Ascending aorta (tissue), 2 donors: ENCODE measurements at regions not wholly inside any gene's neighbourhood (a gene's known extent, or its start where the extent isn't known, plus 50 kb on each side); places are given as distances from the start of the nearest gene placed in this dataset.

ENCODE experiments used
- DNase-seq, 2 donors: peaks; one replicate each; pipeline ENCODE4 v3.0.0-alpha.2; 2019; ENCODE audit warnings: low spot score in 2 of 2
- H3K27ac ChIP-seq, 2 donors: fragments of 200-600 bp; sonication (generic); one replicate each; pipeline ENCODE4 v1.5.1; 2016 to 2017; ENCODE audit warnings: mild to moderate bottlenecking in 1 of 2
- H3K27me3 ChIP-seq: fragments of 200-600 bp; sonication (generic); one replicate; pipeline ENCODE4 v1.5.1; 2017
- H3K36me3 ChIP-seq, 2 donors: fragments of 200-600 bp; sonication (generic); one replicate each; pipeline ENCODE4 v1.5.1; 2016
- H3K4me1 ChIP-seq, 2 donors: fragments of 200-600 bp; sonication (generic); one replicate each; pipeline ENCODE4 v1.5.1; 2016 to 2017; ENCODE audit warnings: mild to moderate bottlenecking in 1 of 2
- H3K4me3 ChIP-seq, 2 donors: fragments of 200-600 bp; sonication (generic); one replicate each; pipeline ENCODE4 v1.5.1; 2016 to 2017; ENCODE audit warnings: mild to moderate bottlenecking in 1 of 2
- H3K9me3 ChIP-seq, 2 donors: fragments of 200-600 bp; sonication (generic); one replicate each; pipeline ENCODE4 v1.5.1; 2016
- intact Hi-C: fragments of 100-400 bp; cut with DNase I; formaldehyde crosslinking; loops from one replicate; pipeline ENCODE4 v1.15.1; 2023
- TF ChIP-seq, protein P1 (sequence below), 3 experiments: fragments of 200-600 bp in 2 of 3; fragments of 450-650 bp in 1 of 3; sonication (generic) in 2 of 3; IDR thresholded peaks; one replicate each; pipeline ENCODE4 v1.5.1; 2016 to 2019; ENCODE audit warnings: antibody characterized with exemption in 3 of 3, mild to moderate bottlenecking in 1 of 3, moderate library complexity in 1 of 3

DNA sequence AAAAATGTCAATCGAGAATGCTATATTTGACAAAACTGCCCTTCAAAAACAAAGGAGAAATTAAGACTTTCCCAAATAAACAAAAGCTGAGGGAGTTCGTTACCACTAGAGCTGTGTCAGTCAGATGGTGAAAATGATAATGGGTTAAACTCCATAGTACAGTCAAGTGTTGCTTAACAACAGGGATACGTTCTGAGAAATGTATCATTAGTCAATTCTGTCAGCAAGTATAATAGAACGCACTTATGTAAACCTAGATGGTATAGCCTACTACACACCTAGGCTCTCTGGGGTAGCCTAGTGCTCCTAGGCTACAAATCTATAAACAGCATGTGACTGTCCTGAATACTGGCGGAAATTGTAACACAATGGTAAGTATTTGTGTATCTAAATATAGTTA, 138.7 kb downstream of the DRD1 start:
- H3K27ac ChIP-seq, result no peak overlapping the region
- H3K4me1 ChIP-seq, result no peaks in the 10 kb centered on the region
- H3K36me3 ChIP-seq, result no peaks in the 10 kb centered on the region
- intact Hi-C loops, result no loop called here
- H3K9me3 ChIP-seq, result no peaks in the 10 kb centered on the region
- DNase-seq, result no peak
- H3K4me3 ChIP-seq, result no peak overlapping the region
- no peaks in the 10 kb centered on the region for H3K27me3 ChIP-seq
- TF ChIP-seq, protein P1, sequence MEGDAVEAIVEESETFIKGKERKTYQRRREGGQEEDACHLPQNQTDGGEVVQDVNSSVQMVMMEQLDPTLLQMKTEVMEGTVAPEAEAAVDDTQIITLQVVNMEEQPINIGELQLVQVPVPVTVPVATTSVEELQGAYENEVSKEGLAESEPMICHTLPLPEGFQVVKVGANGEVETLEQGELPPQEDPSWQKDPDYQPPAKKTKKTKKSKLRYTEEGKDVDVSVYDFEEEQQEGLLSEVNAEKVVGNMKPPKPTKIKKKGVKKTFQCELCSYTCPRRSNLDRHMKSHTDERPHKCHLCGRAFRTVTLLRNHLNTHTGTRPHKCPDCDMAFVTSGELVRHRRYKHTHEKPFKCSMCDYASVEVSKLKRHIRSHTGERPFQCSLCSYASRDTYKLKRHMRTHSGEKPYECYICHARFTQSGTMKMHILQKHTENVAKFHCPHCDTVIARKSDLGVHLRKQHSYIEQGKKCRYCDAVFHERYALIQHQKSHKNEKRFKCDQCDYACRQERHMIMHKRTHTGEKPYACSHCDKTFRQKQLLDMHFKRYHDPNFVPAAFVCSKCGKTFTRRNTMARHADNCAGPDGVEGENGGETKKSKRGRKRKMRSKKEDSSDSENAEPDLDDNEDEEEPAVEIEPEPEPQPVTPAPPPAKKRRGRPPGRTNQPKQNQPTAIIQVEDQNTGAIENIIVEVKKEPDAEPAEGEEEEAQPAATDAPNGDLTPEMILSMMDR (IDR thresholded peaks at IDR 0.05), result no peak

DNA sequence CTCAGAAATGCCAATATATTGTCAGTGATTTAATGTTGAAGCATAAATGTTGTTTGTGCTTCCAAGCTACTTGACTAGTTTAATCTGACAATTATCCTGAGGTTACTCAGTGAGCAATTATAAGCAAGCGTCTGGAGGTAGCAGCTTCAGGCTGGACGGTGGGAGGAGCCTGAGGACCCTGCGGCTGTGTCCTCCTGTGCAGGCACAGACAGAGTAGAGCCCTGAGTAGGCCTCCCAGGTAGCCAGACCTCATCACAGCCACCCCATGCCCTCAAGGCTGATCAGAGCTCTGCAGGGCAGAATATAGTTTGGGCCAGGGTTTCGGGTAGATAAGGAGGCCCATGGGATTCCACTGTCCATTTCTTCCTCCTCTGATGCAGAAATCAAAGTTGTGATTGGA, 153.6 kb downstream of the DRD1 start:
- intact Hi-C loops, result no loop called here
- TF ChIP-seq, protein P1 (IDR thresholded peaks at IDR 0.05), result no peak

DNA sequence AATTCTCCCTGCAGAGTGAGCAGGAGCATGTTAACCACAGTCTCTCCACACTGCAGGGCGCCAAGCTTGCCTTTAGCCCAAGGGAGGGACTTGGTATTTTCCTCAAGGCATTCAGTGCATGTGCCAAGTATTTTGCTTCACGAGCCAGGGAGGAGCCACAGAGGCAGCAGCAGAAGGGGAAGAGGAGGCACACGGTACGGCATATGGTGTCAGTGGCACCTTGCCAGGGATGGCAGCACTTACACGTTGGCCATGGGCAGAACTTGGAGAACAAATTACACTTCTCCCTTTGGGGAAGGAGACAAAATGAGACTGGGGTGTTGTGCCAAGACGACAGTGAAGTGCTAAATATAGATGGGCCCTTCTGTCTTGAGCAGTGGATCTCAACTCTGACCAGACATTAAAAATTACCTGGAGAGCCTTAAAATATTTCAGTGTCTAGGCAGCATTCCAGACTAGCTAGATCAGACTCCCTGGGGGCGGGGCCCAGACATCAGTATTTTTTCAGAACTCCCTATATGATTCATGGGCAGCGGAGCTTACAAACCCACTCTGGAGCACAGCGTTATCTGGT, 155.8 kb downstream of the DRD1 start:
- H3K4me3 ChIP-seq, result no peak overlapping the region
- H3K4me1 ChIP-seq, result peaks cover 4% of the 10 kb centered on the region in 2 donors
- H3K27me3 ChIP-seq, result no peaks in the 10 kb centered on the region
- no peaks in the 10 kb centered on the region for H3K36me3 ChIP-seq
- no peak for DNase-seq
- TF ChIP-seq, protein P1 (IDR thresholded peaks at IDR 0.05), result no peak
- H3K9me3 ChIP-seq, result no peaks in the 10 kb centered on the region
- intact Hi-C loops, result no loop called here
- no peak overlapping the region for H3K27ac ChIP-seq

More for the DNA sequence above, 153.6 kb downstream of the DRD1 start:
- no peaks in the 10 kb centered on the region for H3K27me3 ChIP-seq
- no peak for DNase-seq
- no peak overlapping the region for H3K4me3 ChIP-seq
- H3K36me3 ChIP-seq, result no peaks in the 10 kb centered on the region
- no peak overlapping the region for H3K27ac ChIP-seq
- peaks cover 0 to 12% of the 10 kb centered on the region in 2 donors for H3K9me3 ChIP-seq
- peaks cover 4% of the 10 kb centered on the region in 2 donors for H3K4me1 ChIP-seq

DNA sequence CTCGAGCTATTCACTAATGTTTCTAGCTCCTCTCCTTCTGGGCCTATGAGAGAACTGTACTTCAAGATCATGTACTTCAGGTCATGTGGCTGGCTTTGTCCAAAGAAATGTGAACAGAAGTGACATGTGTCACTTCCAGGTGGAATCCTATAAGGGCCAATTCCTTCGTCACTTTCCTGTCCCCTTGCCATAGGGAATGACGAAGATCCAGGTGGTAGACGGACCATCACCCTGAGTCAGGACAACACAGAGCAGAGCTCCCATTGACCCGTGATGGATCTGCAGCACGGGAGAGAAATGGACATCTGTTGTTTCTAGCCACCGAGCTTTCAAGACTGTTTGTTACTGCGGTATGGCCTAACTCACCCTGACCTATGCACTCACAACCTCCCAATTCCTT, 157.0 kb downstream of the DRD1 start:
- no peaks in the 10 kb centered on the region for H3K36me3 ChIP-seq
- no peak for DNase-seq
- no peaks in the 10 kb centered on the region for H3K27me3 ChIP-seq
- no peaks in the 10 kb centered on the region for H3K9me3 ChIP-seq
- TF ChIP-seq, protein P1 (IDR thresholded peaks at IDR 0.05), result no peak
- peaks cover 4% of the 10 kb centered on the region in 2 donors for H3K4me1 ChIP-seq
- intact Hi-C loops, result no loop called here
- H3K4me3 ChIP-seq, result no peak overlapping the region
- H3K27ac ChIP-seq, result no peak overlapping the region

DNA sequence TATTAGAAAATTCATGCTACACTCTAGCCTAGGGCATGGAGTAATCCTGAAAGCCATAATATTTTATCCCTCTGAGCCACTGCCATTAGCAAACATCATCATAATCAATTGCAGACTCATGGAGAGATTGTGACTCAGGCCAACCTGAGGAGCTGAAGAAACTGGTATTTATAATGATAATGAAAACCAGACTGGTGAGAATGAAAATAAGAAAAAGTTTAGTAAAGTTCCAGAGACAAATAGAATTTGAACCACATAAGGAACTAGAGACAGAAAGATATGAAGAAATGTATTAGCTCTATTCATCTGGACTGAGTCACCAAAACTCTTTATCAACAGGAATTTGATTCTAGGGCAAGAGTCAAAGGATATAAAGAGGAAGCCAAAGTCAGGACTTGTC, 158.7 kb downstream of the DRD1 start:
- TF ChIP-seq, protein P1 (IDR thresholded peaks at IDR 0.05), result no peak
- intact Hi-C loops, result no loop called here
- Histone ChIP-seq H3K9me3 (no peaks in the 10 kb centered on the region), H3K27me3 (no peaks in the 10 kb centered on the region), H3K36me3 (no peaks in the 10 kb centered on the region), H3K4me1 (peaks cover 4% of the 10 kb centered on the region in 2 donors), H3K4me3 (no peak overlapping the region), H3K27ac (no peak overlapping the region)
- no peak for DNase-seq

DNA sequence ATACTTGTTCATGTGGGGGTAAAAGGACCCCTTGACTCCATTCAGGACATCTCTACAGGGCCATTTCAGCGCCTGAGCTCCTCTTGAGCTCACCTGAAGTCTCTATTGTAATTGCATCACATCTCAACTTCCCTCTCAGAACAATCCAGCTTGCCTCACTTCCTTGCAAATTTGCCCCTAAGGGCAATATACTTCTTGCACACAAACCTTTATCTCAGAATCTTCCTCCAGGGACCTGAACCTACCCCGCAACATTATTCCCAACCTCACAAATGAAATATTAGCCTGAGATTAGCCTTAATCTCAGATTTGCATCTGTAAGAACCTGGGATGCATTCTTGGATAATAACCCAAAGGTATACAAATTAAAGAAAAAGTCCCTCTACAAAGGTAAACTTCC, 159.2 kb downstream of the DRD1 start:
- H3K36me3 ChIP-seq, result no peaks in the 10 kb centered on the region
- peaks cover 4% of the 10 kb centered on the region in 2 donors for H3K4me1 ChIP-seq
- intact Hi-C loops, result no loop called here
- no peak overlapping the region for H3K27ac ChIP-seq
- H3K9me3 ChIP-seq, result no peaks in the 10 kb centered on the region
- H3K4me3 ChIP-seq, result no peak overlapping the region
- TF ChIP-seq, protein P1 (IDR thresholded peaks at IDR 0.05), result no peak
- no peaks in the 10 kb centered on the region for H3K27me3 ChIP-seq
- DNase-seq, result no peak
